ENCODE measurements at regions not wholly inside any gene's neighbourhood (a gene's known extent, or its start where the extent isn't known, plus 50 kb on each side); places are given as distances from the start of the nearest gene placed in this dataset.

- in situ Hi-C loops (cut with HindIII; ENCODE audit: low sequenced_read_pairs): no loop called here
These were observed 1456.5 kb downstream of the TBC1D22A start for GRCh38 chr22:48218889-48219420.

DNA sequence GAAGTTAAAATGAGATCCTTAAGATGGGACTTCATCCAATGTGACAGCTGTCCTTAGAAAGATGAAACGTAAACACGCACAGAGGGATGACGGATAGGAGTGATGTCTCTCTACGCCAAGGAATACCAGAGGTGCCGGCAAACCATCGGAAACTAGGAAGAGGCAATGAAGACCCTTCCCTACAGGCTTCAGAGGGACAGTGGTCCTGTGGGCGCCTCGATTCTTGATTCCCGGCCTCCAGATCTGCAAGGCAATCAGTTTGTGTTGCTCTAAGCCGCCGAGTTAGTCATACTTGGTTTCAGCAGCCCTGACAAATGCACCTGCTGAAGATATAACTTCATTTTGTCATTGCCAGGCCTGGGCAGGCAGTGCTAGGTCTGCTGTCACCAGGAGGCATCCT lies 1455.1 kb downstream of the TBC1D22A start:
- in situ Hi-C loops (cut with HindIII; ENCODE audit: low sequenced_read_pairs): no loop called here

- in situ Hi-C loops (cut with HindIII; ENCODE audit: low sequenced_read_pairs): no loop called here
These were observed 1450.3 kb downstream of the TBC1D22A start for GRCh38 chr22:48212727-48213126.

- in situ Hi-C loops (cut with HindIII; ENCODE audit: low sequenced_read_pairs): no loop called here
These were observed 1448.4 kb downstream of the TBC1D22A start for GRCh38 chr22:48210812-48211211.

DNA sequence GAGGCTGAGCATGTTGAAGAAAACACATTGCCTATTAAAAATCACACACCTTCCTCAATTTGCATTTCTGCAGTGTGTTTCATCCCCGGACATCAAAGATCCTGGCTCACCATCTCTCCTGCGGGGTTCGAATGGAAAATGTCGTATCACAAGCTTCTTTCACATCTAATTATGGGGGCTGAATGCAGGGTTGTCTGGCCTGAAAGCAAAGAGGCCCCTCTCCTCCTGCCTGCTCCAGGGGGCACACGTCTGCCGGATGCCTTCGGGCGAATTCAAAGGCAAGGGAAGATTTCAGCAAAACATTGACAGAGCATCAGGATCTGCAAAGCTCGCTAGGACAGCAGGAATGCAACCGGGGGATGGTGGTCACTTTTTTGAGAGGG lies 1447.7 kb downstream of the TBC1D22A start:
- in situ Hi-C loops (cut with HindIII; ENCODE audit: low sequenced_read_pairs): no loop called here

DNA sequence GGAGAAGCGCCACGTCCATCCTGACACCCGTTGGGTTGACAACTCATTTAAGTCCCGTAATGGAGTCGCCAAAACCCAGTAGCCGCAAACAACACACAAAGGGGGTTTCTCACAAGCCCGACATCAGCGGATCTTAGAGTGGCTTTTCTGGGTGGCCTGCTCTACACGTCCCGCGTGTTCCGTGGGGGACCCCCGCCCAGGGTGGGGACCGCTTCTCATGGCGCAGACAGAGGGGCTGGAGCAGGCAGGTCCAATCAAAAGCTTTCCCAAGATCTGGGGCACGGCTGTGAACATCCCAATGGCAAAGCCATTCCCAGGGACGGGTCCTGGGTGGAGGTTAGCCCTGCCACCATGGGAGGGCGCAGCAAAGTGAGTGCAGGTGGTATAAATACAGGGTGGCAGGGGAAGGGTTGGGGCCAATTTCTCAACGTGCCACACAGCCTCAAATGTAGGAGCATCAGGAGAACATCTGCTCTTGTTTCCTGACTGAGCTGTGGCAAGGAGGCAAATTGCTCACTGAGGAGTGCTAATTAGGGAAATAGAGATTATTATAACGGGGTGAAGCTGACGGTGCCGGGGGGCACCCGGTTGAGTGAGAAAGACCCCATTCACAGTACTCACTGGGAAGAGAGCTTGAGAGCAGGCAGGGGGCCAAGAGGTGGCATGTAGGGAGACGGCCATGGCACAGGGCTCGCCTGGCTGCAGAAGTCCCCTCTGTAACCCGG lies 1447.2 kb downstream of the TBC1D22A start:
- in situ Hi-C loops (cut with HindIII; ENCODE audit: low sequenced_read_pairs): no loop called here

- in situ Hi-C loops (cut with HindIII; ENCODE audit: low sequenced_read_pairs): no loop called here
These were observed 1446.4 kb downstream of the TBC1D22A start for GRCh38 chr22:48208894-48209293.

DNA sequence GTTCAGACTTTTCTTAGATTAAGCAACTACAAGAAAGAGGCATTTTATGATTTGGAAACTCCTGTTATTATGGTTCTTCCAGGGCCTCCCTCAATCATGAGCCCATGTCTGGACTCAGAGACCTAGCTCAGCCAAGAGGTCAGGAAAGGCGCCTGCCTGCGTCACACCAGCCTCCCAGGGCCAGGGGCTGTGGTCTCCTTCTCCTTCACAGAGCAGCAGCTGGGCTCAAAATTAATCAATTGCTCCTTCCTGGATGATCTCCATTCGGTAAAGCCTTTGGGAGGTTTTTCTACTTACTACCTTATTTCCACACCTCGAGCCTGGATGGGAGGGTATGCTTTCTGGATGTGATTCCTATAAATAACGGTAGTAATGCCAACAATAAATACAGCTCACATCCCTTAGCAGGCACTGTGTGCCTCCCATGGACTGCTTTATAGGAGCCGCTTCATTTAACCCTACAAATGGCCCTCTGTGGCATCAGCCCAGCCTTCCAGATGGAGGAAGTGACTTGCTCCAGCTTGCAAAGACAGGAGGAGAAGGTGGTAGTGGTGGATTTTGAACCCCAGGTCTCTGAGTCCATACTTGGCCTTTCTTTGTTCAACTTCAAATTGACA lies 1445.6 kb downstream of the TBC1D22A start:
- in situ Hi-C loops (cut with HindIII; ENCODE audit: low sequenced_read_pairs): no loop called here

DNA sequence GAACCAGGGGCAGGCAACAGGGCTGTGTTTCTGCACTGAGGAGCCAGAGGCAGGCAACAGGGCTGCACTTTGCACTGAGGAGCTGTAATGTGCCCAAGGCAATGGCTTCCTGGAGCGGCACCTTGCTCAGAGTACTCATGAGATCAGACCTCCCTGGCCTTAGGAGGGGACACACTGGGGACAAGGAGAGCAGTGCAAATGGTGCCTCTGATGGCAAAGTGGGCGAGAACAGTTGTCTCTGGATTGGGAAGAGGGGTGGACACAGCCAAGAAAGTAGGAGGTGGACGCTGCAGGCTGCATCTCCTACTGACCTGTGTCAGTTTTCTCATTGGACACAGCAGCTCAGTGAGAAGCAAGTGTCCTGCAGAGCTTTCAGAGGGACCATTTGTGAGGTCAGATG lies 1443.3 kb downstream of the TBC1D22A start:
- in situ Hi-C loops (cut with HindIII; ENCODE audit: low sequenced_read_pairs): no loop called here

DNA sequence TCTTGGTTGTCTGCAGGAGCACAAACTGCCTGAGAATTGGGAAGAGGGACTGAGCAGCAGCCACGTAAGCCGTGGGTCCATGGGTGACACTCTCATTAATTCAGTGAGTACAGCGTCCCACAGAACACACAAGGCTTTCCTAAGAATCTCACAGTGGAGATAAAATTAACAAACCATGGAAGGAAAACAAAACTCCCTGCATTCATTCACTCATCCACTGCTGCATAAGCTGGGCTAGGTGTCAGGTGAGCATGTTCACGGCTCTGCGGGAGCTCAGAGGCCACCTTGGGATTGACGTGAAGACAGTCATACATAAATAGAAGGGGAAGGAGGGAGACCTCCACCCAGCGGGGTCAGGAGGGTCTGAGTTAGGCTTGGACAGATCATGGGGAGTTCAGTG lies 1442.7 kb downstream of the TBC1D22A start:
- in situ Hi-C loops (cut with HindIII; ENCODE audit: low sequenced_read_pairs): no loop called here

DNA sequence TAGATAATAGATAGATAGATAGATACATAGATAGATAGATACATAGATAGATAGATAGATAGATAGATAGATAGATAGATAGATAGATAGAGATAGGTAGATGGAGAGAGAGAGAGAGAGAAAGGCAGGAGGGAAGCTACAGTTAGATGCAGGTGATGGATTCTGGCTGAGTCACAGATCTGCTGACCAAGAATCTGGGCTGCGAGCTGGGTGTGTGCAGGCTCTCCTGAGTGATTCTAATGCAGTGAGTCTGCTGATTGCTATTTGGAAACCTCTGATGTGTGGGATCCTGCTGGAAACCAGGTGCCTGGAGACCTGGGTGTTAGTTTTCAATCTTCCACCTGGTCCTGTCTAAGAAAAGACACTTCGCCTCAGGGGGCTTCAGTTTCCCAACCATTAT lies 1441.8 kb downstream of the TBC1D22A start:
- in situ Hi-C loops (cut with HindIII; ENCODE audit: low sequenced_read_pairs): no loop called here

DNA sequence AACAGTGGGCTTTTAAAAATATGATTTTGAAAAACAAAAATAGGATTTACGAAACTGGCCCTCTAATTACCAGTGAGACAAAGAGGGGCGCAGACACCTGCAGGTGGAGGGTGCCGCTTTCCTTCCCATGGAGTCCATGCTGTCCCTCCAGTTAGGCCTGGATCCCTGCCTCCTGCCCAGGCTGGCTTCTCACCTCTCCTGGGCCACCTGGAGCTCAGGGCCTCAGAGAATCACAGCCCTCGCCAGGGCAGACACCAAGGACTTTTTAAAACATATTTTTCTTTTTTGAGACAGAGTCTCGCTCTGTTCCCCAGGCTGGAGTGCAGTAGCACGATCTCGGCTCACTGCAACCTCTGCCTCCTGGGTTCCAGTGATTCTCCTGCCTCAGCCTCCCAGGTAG lies 1437.2 kb downstream of the TBC1D22A start:
- in situ Hi-C loops (cut with HindIII; ENCODE audit: low sequenced_read_pairs): no loop called here

DNA sequence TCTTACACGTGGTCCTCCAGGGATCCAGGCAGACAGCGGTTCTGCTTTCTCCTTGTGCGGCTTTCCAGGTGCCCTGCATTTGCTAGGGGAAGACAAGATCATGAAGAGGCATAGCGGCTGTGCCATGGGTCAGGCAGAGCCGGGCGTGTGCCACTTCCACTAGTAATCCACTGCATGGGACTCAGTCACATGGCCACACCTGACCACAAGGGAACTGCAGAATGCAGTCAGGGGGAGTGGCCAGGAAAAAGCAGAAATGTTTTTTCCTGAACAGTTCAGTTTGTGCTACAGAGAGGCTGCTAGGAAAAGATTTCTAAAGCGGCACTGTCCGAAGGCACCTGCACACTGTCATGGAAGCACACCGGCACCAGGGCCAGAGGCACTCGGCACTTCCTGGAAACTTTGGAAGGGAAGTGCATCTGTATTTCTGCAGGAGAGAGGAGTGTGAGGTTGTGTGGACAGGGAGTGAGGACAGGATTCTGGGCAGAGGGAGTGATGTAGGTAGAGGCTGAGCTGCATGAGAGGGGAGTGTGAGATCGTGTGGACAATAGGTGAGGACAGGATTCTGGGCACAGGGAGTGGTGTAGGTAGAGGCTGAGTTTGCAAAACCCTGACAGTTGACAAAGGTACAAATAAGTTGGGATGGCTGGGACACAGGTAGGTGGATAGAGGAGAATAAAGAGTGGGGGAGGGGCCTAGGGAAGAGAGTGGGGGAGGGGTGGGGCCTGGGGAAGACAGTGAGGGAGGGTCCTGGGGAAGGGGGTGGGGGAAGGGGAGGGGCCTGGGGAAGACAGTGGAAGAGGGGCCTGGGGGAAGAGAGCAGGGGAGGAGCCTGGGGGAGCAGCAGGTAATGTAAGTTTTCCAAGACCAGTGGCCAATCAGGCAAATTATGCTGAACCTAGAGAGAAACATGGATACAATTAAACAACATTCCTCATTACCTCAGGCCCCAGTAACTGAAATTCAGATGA lies 1436.3 kb downstream of the TBC1D22A start:
- in situ Hi-C loops (cut with HindIII; ENCODE audit: low sequenced_read_pairs): no loop called here

DNA sequence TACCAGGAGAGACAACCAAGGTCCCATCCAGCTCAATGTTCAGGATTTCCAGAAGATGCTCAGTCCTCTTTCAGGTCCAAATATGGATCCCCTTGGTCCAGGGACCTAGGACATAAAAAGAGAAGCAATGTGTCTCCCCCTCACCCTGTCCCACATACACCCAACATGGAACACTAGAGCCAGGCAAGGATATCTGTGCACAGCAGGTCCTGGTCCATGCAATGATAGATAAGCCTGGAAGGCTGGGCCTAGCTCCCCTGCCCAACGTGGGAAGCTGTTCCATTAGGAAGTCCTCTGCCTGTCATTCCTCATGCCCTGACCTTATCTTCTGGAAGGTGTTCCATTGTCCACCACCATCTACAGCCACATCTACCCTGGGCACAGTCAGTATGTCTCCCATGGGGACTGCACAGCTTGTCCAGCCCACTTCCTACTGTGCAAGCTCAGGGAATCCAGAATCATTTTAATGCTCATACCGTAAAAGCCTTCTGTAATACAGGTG lies 1434.8 kb downstream of the TBC1D22A start:
- in situ Hi-C loops (cut with HindIII; ENCODE audit: low sequenced_read_pairs): no loop called here

GRCh38 chr22:48192920-48193319 lies 1430.5 kb downstream of the TBC1D22A start:
- in situ Hi-C loops (cut with HindIII; ENCODE audit: low sequenced_read_pairs): no loop called here

GRCh38 chr22:48192071-48192470 lies 1429.6 kb downstream of the TBC1D22A start:
- in situ Hi-C loops (cut with HindIII; ENCODE audit: low sequenced_read_pairs): no loop called here

- in situ Hi-C loops (cut with HindIII; ENCODE audit: low sequenced_read_pairs): no loop called here
These were observed 1425.8 kb downstream of the TBC1D22A start for GRCh38 chr22:48188231-48188721.

GRCh38 chr22:48187356-48187755 lies 1424.9 kb downstream of the TBC1D22A start:
- in situ Hi-C loops (cut with HindIII; ENCODE audit: low sequenced_read_pairs): no loop called here

GRCh38 chr22:48186146-48186790 lies 1423.8 kb downstream of the TBC1D22A start:
- in situ Hi-C loops (cut with HindIII; ENCODE audit: low sequenced_read_pairs): no loop called here

All from DLD1 (cell line).